ENCODE measurements at regions not wholly inside any gene's neighbourhood (a gene's known extent, or its start where the extent isn't known, plus 50 kb on each side); places are given as distances from the start of the nearest gene placed in this dataset.

DNA sequence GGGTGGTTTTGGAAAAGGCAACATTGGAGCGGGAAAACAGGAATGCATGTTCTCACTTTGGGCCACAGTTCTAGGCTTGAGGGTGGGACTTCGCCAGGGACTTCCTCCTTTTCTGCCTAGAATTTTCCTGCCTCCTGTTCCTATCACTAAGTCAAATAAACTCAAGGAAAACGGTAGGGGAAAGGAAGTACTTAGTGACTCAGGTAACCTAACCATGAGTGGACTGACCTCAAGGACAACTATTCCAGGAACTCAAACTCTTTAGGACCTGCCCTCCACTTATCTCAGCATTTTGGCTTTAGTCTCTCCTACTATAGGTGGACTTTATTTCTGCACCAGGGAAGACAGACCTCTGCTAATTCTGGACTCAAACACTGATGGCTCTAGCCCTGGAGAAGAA lies 281.7 kb downstream of the ZNF674 start:
- no peaks in the 10 kb centered on the region for H3K4me1 ChIP-seq (ENCODE audit: control insufficient read depth, insufficient read depth, low read length)
- no peaks in the 10 kb centered on the region for H3K36me3 ChIP-seq (ENCODE audit: control insufficient read depth in 2 of 2, insufficient read depth in 1 of 2, low read length in 2 of 2)
- H3K27ac ChIP-seq (ENCODE audit: extremely low read depth, low read depth, low read length) = no peak overlapping the region
- no peak overlapping the region for H3K4me3 ChIP-seq (ENCODE audit: low read depth, low read length)
- no peaks in the 10 kb centered on the region for H3K9me3 ChIP-seq (ENCODE audit: control insufficient read depth, insufficient read depth, low read depth, low read length)
- CTCF ChIA-PET = no interaction called here
- POLR2A ChIA-PET = no interaction called here
- no peak for TF ChIP-seq ZFP41 (tag by site-specific recombination; IDR thresholded peaks at IDR 0.05; ENCODE audit: borderline replicate concordance)
- TF ChIP-seq SALL2 (tag by site-specific recombination; IDR thresholded peaks at IDR 0.05; ENCODE audit: borderline replicate concordance) = no peak
- no peak for TF ChIP-seq SCRT1 (tag by site-specific recombination; IDR thresholded peaks at IDR 0.05; ENCODE audit: borderline replicate concordance)
- no peak for TF ChIP-seq ZNF302 (tag by site-specific recombination; IDR thresholded peaks at IDR 0.05; ENCODE audit: low read depth)
- no peak for TF ChIP-seq ZNF791 (tag by site-specific recombination; IDR thresholded peaks at IDR 0.05)

GRCh38 chrX:46262304-46262703 lies 282.9 kb downstream of the ZNF674 start:
- CTCF ChIA-PET = no interaction called here
- TF ChIP-seq ZNF302 (tag by site-specific recombination; IDR thresholded peaks at IDR 0.05; ENCODE audit: low read depth) (no peak), ZNF660 (tag by site-specific recombination; IDR thresholded peaks at IDR 0.05) (no peak), ZNF558 (tag by site-specific recombination; IDR thresholded peaks at IDR 0.05) (no peak), ZBTB21 (tag by site-specific recombination; IDR thresholded peaks at IDR 0.05) (no peak), ZNF426 (tag by site-specific recombination; IDR thresholded peaks at IDR 0.05) (no peak), ZNF239 (tag by site-specific recombination; IDR thresholded peaks at IDR 0.05) (no peak), ZNF184 (tag by site-specific recombination; IDR thresholded peaks at IDR 0.05) (no peak), ZNF157 (tag by site-specific recombination; IDR thresholded peaks at IDR 0.05) (no peak)
- TF ChIP-seq, protein P1, sequence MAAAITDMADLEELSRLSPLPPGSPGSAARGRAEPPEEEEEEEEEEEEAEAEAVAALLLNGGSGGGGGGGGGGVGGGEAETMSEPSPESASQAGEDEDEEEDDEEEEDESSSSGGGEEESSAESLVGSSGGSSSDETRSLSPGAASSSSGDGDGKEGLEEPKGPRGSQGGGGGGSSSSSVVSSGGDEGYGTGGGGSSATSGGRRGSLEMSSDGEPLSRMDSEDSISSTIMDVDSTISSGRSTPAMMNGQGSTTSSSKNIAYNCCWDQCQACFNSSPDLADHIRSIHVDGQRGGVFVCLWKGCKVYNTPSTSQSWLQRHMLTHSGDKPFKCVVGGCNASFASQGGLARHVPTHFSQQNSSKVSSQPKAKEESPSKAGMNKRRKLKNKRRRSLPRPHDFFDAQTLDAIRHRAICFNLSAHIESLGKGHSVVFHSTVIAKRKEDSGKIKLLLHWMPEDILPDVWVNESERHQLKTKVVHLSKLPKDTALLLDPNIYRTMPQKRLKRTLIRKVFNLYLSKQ (tag by site-specific recombination; IDR thresholded peaks at IDR 0.05; ENCODE audit: borderline replicate concordance) = no peak

DNA sequence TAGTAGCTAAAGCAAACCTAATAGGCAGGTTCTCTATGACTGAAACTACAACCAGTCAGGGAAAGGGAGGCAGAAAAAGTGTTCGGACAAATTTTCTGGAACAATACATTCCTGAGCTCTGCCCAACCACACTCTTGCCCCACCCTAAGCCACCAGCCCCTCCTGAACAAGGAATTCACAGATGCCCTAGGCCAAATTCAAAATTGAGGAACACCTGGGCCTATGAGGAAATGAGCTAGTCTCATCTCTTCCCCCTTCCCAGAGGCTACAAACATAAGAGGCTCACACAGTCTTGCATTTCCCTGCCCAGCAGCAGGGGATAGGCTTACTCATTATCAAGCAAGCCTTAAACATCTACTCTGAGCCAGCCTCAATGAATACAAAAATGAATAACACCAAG lies 284.7 kb downstream of the ZNF674 start:
- POLR2A ChIA-PET = no interaction called here
- Histone ChIP-seq H3K9me3 (ENCODE audit: control insufficient read depth, insufficient read depth, low read depth, low read length) (no peaks in the 10 kb centered on the region), H3K4me3 (ENCODE audit: low read depth, low read length) (no peak overlapping the region), H3K27ac (ENCODE audit: extremely low read depth, low read depth, low read length) (no peak overlapping the region), H3K36me3 (ENCODE audit: control insufficient read depth in 2 of 2, insufficient read depth in 1 of 2, low read length in 2 of 2) (no peaks in the 10 kb centered on the region), H3K4me1 (ENCODE audit: control insufficient read depth, insufficient read depth, low read length) (no peaks in the 10 kb centered on the region)
- TF ChIP-seq KLF7 (tag by site-specific recombination; IDR thresholded peaks at IDR 0.05; ENCODE audit: borderline replicate concordance) (no peak), ZNF274 (IDR thresholded peaks at IDR 0.05; ENCODE audit: low read length) (no peak), ZNF274 (tag by site-specific recombination; IDR thresholded peaks at IDR 0.05; ENCODE audit: borderline replicate concordance) (no peak), ZNF600 (tag by site-specific recombination; IDR thresholded peaks at IDR 0.05) (no peak), GFI1B (tag by site-specific recombination; IDR thresholded peaks at IDR 0.05) (no peak), ZNF239 (tag by site-specific recombination; IDR thresholded peaks at IDR 0.05) (no peak), ZNF132 (tag by site-specific recombination; IDR thresholded peaks at IDR 0.05; ENCODE audit: borderline replicate concordance) (no peak), ZNF707 (tag by site-specific recombination; IDR thresholded peaks at IDR 0.05) (no peak), ZNF292 (tag by site-specific recombination; IDR thresholded peaks at IDR 0.05; ENCODE audit: borderline replicate concordance, low read depth) (no peak), ZBTB1 (tag by site-specific recombination; IDR thresholded peaks at IDR 0.05) (no peak), ZNF610 (tag by site-specific recombination; IDR thresholded peaks at IDR 0.05; ENCODE audit: borderline replicate concordance) (no peak)
- TF ChIP-seq, protein P2, sequence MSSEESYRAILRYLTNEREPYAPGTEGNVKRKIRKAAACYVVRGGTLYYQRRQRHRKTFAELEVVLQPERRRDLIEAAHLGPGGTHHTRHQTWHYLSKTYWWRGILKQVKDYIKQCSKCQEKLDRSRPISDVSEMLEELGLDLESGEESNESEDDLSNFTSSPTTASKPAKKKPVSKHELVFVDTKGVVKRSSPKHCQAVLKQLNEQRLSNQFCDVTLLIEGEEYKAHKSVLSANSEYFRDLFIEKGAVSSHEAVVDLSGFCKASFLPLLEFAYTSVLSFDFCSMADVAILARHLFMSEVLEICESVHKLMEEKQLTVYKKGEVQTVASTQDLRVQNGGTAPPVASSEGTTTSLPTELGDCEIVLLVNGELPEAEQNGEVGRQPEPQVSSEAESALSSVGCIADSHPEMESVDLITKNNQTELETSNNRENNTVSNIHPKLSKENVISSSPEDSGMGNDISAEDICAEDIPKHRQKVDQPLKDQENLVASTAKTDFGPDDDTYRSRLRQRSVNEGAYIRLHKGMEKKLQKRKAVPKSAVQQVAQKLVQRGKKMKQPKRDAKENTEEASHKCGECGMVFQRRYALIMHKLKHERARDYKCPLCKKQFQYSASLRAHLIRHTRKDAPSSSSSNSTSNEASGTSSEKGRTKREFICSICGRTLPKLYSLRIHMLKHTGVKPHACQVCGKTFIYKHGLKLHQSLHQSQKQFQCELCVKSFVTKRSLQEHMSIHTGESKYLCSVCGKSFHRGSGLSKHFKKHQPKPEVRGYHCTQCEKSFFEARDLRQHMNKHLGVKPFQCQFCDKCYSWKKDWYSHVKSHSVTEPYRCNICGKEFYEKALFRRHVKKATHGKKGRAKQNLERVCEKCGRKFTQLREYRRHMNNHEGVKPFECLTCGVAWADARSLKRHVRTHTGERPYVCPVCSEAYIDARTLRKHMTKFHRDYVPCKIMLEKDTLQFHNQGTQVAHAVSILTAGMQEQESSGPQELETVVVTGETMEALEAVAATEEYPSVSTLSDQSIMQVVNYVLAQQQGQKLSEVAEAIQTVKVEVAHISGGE (tag by site-specific recombination; conservative IDR thresholded peaks at IDR 0.05; ENCODE audit: low read depth) = no peak
- CTCF ChIA-PET = interaction anchor here (0.6 to 0.9 kb wide), 3 partner anchors 9 to 126 kb away, joined by 3 to 8 read pairs (median 3); no protein-coding TSS in a partner anchor

More at GRCh38 chrX:46262304-46262703, 282.9 kb downstream of the ZNF674 start:
- Histone ChIP-seq H3K4me3 (ENCODE audit: low read depth, low read length) (no peak overlapping the region), H3K4me1 (ENCODE audit: control insufficient read depth, insufficient read depth, low read length) (no peaks in the 10 kb centered on the region), H3K9me3 (ENCODE audit: control insufficient read depth, insufficient read depth, low read depth, low read length) (no peaks in the 10 kb centered on the region), H3K27ac (ENCODE audit: extremely low read depth, low read depth, low read length) (no peak overlapping the region), H3K36me3 (ENCODE audit: control insufficient read depth in 2 of 2, insufficient read depth in 1 of 2, low read length in 2 of 2) (no peaks in the 10 kb centered on the region)
- POLR2A ChIA-PET = no interaction called here

All from HEK293 (cell line).